ENCODE measurements at regions not wholly inside any gene's neighbourhood (a gene's known extent, or its start where the extent isn't known, plus 50 kb on each side); places are given as distances from the start of the nearest gene placed in this dataset.
"Not testable (repeated sequence)": the region's sequence is repeated elsewhere in the genome, so short reads cannot be mapped to it uniquely, and the experiment has no call there.

DNA sequence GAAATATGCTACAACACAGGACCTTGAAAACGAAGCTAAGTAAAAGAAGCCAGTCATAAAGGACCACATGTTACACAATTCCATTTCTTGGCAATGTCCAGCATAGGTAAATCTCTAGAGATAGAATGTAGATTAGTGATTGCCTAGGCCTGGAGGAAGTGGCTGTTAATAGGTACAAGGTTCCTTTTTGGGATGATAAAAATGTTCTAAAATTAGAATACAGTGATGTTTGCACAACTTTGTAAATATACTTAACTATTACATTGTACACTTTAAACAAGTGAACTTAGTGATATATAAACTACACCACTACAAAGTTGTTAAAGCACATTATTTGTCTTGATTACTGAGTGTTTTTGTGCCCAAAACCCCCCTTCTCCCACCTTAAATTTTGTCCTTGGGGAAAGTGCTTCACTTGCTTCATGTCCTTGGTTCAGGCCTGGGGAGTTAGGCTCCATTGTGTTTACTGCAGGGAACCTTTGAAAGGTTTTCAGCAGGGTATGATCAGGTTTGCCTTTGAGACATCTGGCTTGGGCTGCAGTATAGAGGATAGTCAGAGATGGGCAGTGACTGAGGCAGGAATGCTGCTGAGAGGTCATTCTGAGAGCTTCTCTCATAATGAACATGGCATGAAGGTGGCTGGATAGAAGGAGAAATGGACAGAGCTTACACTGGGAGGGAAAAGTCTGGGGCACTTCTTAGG is 1052.6 kb downstream of the REEP3 start:
- ChIA-PET POLR2A (no interaction called here), CTCF (no interaction called here)

- POLR2A ChIA-PET, result no interaction called here
These were observed 1053.2 kb downstream of the REEP3 start for GRCh38 chr10:64574371-64574770.

GRCh38 chr10:64576497-64576896 is 1055.3 kb downstream of the REEP3 start:
- CTCF ChIA-PET, result no interaction called here
- POLR2A ChIA-PET, result no interaction called here

More at GRCh38 chr10:64574371-64574770, 1053.2 kb downstream of the REEP3 start:
- CTCF ChIA-PET, result no interaction called here

DNA sequence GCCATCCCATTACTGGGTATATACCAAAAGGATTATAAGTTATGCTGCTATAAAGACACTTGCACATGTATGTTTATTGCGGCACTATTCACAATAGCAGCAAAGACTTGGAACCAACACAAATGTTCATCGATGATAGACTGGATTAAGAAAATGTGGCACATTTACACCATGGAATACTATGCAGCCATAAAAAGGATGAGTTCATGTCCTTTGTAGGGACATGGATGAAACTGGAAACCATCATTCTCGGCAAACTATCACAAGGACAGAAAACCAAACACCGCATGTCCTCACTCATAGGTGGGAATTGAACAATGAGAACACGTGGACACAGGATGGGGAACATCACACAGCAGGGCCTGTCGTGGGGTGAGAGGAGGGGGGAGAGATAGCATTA is 1057.6 kb downstream of the REEP3 start:
- CTCF ChIA-PET, result not testable (repeated sequence)

GRCh38 chr10:64586934-64587503 is 1065.8 kb downstream of the REEP3 start:
- POLR2A ChIA-PET, result no interaction called here
- CTCF ChIA-PET, result no interaction called here

More for the DNA sequence above, 1057.6 kb downstream of the REEP3 start:
- POLR2A ChIA-PET, result not testable (repeated sequence)

DNA sequence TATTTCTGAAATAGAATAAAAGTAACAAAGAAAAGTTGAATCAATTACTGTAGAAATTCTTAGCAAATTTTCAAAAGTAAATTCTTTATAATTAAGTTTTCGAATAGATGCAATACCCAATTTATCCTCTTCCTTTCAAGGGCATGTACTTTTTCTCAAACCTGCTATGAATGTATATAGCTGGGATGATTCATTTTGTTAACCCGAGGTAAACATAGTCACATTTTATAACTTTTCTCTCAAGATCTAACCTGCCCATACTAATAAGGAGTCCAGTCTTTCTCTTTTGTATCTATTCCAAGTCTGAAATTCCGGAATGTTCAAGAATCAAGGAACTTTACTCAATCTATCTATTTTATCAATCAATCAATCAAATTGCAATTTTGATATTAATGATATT is 1072.9 kb downstream of the REEP3 start:
- CTCF ChIA-PET, result no interaction called here
- POLR2A ChIA-PET, result no interaction called here

DNA sequence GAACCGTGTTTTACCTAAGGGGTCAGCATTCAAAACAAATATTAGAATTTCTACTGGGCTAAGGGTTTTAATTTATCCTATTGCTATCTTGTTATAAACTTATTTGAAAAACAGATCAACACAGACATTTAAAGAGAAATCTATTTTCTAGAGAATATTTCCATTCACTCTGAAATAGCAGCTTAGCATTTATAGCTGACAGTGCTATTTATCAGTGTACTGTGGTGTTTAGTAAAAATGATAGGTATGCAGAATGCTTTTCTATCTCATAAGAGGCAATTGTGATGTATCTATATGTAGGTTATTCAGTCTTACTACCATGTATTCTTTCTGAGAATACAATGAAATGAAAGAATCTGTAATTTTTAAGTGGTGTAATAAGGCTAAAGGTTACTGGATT is 1077.4 kb downstream of the REEP3 start:
- ChIA-PET POLR2A (no interaction called here), CTCF (no interaction called here)

- CTCF ChIA-PET, result no interaction called here
- POLR2A ChIA-PET, result no interaction called here
These were observed 1080.1 kb downstream of the REEP3 start for GRCh38 chr10:64601298-64601697.

DNA sequence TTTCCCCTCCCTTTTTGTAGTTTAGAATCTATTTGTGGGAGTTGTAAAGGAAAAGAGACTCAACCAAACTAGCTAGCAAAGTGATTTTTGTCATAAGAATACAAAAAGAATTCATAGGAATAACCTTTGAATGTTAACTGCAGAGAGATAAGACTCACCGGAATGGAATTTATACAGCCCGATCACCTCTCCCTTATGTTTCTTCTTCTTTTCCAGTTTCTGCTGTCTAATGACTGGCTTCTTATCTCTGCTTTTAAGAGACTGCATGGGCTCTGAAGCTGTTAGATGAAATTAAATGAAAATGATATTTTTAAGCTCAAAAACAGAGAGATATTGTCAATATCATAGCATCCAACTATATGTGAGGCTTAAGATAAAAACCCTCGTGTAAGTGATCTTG is 1095.9 kb downstream of the REEP3 start:
- CTCF ChIA-PET, result no interaction called here
- POLR2A ChIA-PET, result no interaction called here

GRCh38 chr10:64619102-64619501 is 1097.9 kb downstream of the REEP3 start:
- ChIA-PET CTCF (no interaction called here), POLR2A (no interaction called here)

GRCh38 chr10:64626924-64627323 is 1105.7 kb downstream of the REEP3 start:
- ChIA-PET POLR2A (no interaction called here), CTCF (no interaction called here)

DNA sequence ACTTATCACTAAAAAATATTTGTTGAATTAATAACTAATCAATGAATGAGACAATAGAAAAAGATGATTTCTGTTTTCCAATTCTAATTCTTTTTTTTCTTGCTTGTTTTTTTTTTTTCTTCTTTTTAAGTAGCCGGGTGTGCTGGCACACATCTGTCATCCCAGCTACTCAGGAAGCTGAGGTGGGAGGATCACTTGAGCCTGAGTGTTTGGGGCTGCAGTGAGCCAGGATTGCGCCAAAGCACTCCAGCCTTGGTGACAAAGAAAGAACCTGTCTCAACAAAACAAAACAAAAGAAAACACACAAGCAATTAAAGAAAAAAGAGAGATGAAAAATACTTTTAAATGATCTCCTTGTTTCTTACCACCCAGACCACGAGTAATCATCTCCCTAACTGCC is 1109.3 kb downstream of the REEP3 start:
- POLR2A ChIA-PET, result no interaction called here

GRCh38 chr10:64635906-64636305 is 1114.7 kb downstream of the REEP3 start:
- POLR2A ChIA-PET, result no interaction called here
- CTCF ChIA-PET, result no interaction called here

More for the DNA sequence above, 1109.3 kb downstream of the REEP3 start:
- CTCF ChIA-PET, result no interaction called here

DNA sequence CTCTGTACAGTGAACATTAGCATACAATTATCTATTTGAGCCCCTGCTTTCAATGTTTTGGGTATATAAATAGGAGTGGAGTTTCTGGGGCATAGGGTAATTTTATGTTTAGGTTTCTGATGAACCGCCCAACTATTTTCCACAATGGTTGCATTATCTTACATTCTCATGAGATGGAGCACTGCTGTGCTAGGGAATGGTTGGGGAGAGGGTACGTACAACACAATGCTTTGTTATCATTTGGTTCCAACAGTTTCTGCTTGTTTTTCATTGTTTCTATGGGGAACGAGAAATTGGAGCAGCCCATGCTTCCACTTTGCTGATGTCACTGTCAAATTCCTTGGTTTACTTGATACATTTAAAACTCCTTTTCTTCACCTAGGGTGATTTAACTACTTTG is 1115.3 kb downstream of the REEP3 start:
- ChIA-PET CTCF (no interaction called here), POLR2A (no interaction called here)

- POLR2A ChIA-PET, result no interaction called here
- CTCF ChIA-PET, result no interaction called here
These were observed 1116.7 kb downstream of the REEP3 start for GRCh38 chr10:64637939-64638338.

GRCh38 chr10:64648915-64649314 is 1127.7 kb downstream of the REEP3 start:
- ChIA-PET CTCF (no interaction called here), POLR2A (no interaction called here)

DNA sequence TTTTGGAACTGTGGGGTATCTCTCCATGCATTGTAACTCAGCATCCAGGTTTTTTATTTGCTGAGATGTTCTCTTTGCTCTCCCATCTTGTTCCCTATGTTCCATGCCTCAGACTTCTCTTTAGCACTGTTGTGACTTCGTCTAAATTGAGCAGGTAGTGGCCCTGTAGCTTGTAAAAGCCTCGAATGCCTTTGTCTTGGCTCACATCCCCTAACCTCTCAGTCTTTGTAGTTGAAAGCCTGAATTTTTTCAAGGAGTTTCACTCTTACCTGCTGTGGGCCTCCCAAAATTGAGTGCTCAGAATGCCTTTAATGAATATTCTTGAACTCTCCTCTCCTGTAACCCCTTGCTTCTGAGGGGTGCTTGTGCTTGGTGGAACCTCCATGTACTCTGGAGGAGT is 1137.3 kb downstream of the REEP3 start:
- POLR2A ChIA-PET, result no interaction called here
- CTCF ChIA-PET, result no interaction called here

- CTCF ChIA-PET, result no interaction called here
These were observed 1138.1 kb downstream of the REEP3 start for GRCh38 chr10:64659311-64659710.

DNA sequence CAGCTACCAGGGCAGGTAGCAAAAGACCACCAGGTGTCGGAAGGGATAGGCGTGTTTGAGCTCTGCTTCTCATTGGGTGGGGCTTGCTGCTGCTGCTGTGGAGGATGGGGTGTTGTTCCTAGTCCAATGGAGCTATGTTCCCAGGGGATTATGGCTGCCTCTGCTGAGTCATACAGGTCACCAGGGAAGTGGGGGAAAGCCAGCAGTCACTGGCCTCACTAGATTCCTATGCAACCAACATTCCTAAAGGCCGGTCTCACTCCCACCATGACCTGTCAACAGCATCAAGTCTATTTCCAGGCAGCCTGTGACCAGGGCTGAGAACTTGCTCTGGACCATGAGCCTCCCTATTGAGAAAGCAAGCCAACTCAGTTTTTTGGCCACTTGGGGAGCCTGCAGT is 1160.8 kb downstream of the REEP3 start:
- ChIA-PET POLR2A (no interaction called here), CTCF (no interaction called here)

More at GRCh38 chr10:64659311-64659710, 1138.1 kb downstream of the REEP3 start:
- POLR2A ChIA-PET, result no interaction called here

- POLR2A ChIA-PET, result no interaction called here
- CTCF ChIA-PET, result no interaction called here
These were observed 1169.0 kb downstream of the REEP3 start for GRCh38 chr10:64690194-64690593.

- ChIA-PET POLR2A (no interaction called here), CTCF (no interaction called here)
These were observed 1178.0 kb downstream of the REEP3 start for GRCh38 chr10:64699244-64699643.

DNA sequence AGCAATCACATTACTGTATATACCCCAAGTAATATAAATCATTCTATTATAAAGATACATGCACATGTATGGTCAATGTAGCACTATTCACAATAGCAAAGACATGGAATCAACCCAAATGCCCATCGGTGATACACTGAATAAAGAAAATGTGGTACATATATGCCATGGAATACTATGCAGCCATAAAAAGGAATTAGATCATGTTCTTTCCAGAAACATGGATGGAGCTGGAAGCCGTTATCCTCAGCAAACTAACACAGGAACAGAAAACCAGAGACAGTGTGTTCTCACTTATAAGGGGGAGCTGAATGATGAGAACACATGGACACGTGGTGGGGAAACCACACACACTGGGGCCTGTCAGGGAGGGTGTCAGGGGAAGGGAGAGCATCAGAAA is 1180.9 kb downstream of the REEP3 start:
- POLR2A ChIA-PET, CTCF ChIA-PET: not testable (repeated sequence)
